ENCODE measurements at regions not wholly inside any gene's neighbourhood (a gene's known extent, or its start where the extent isn't known, plus 50 kb on each side); places are given as distances from the start of the nearest gene placed in this dataset.

- DNase-seq, result no peak
These were observed 401.1 kb downstream of the BCL11A start for GRCh38 chr2:60152226-60152833.

GRCh38 chr2:60149176-60149575 lies 404.3 kb downstream of the BCL11A start:
- no peak for DNase-seq

- DNase-seq, result no peak
These were observed 404.7 kb downstream of the BCL11A start for GRCh38 chr2:60148716-60149115.

GRCh38 chr2:60140185-60140584 lies 413.3 kb downstream of the BCL11A start:
- DNase-seq, result no peak

- DNase-seq, result no peak
These were observed 416.5 kb downstream of the BCL11A start for GRCh38 chr2:60136913-60137312.

GRCh38 chr2:60127191-60127590 lies 426.3 kb downstream of the BCL11A start:
- no peak for DNase-seq

GRCh38 chr2:60125611-60126426 lies 427.6 kb downstream of the BCL11A start:
- DNase-seq, result no peak

- no peak for DNase-seq
These were observed 433.7 kb downstream of the BCL11A start for GRCh38 chr2:60119778-60120177.

- no peak for DNase-seq
These were observed 434.5 kb downstream of the BCL11A start for GRCh38 chr2:60118917-60119316.

- no peak for DNase-seq
These were observed 435.4 kb downstream of the BCL11A start for GRCh38 chr2:60118061-60118460.

- DNase-seq, result no peak
These were observed 437.1 kb downstream of the BCL11A start for GRCh38 chr2:60116161-60116875.

GRCh38 chr2:60109744-60110143 lies 443.7 kb downstream of the BCL11A start:
- DNase-seq, result no peak

GRCh38 chr2:60106836-60107529 lies 446.5 kb downstream of the BCL11A start:
- no peak for DNase-seq

- DNase-seq, result no peak
These were observed 447.5 kb downstream of the BCL11A start for GRCh38 chr2:60105906-60106305.

GRCh38 chr2:60104514-60105505 lies 448.6 kb downstream of the BCL11A start:
- DNase-seq, result no peak

GRCh38 chr2:60100034-60100433 lies 453.4 kb downstream of the BCL11A start:
- no peak for DNase-seq

- DNase-seq, result no peak
These were observed 454.5 kb downstream of the BCL11A start for GRCh38 chr2:60098996-60099395.

- DNase-seq, result no peak
These were observed 456.2 kb downstream of the BCL11A start for GRCh38 chr2:60097298-60097697.

GRCh38 chr2:60096556-60096955 lies 456.9 kb downstream of the BCL11A start:
- no peak for DNase-seq

- DNase-seq, result no peak
These were observed 457.6 kb downstream of the BCL11A start for GRCh38 chr2:60095903-60096302.

GRCh38 chr2:60095202-60095815 lies 458.1 kb downstream of the BCL11A start:
- DNase-seq, result no peak
